IPS-18c (cell line): ENCODE measurements at regions not wholly inside any gene's neighbourhood (a gene's known extent, or its start where the extent isn't known, plus 50 kb on each side); places are given as distances from the start of the nearest gene placed in this dataset.

ENCODE experiments used
- H3K4me3 ChIP-seq: 2 replicates; pipeline ENCODE4 v1.7.0; 2013; ENCODE audit warnings: low read depth, mild to moderate bottlenecking, low read length, moderate library complexity; ENCODE audit not compliant: insufficient read depth
- H3K9me3 ChIP-seq: one replicate; pipeline ENCODE4 v1.6.1; 2013; ENCODE audit warnings: mild to moderate bottlenecking, low read length, moderate library complexity; ENCODE audit not compliant: control insufficient read depth, insufficient read depth

GRCh38 chr2:128420776-128421175 lies 102.1 kb upstream of the HS6ST1 start:
- Histone ChIP-seq H3K4me3 (no peak overlapping the region), H3K9me3 (no peaks in the 10 kb centered on the region)

GRCh38 chr2:128421286-128421685 lies 102.6 kb upstream of the HS6ST1 start:
- Histone ChIP-seq H3K4me3 (no peak overlapping the region), H3K9me3 (no peaks in the 10 kb centered on the region)

DNA sequence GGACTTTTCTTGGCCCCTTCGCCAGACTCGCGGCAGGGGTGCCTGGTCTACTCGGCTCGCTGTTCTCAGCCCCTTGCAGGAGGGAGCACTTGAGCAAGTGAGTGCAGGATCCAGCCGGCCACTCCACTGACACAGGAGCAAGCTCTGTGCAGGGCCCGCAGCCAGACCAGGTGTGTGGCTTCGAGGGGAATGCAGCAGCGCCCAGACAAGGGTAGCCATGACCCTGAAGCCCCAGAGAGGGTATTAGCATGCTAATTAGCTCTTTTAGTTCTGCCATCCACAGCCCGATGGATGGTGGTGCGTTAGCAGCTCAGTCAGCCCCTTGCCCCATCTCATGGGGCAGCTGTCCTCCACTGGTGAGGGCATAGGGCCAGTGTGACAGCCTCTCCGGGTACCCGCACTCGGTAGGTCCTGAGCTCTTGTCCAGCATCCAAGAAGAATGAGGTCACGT lies 103.2 kb upstream of the HS6ST1 start:
- H3K9me3 ChIP-seq: no peaks in the 10 kb centered on the region

DNA sequence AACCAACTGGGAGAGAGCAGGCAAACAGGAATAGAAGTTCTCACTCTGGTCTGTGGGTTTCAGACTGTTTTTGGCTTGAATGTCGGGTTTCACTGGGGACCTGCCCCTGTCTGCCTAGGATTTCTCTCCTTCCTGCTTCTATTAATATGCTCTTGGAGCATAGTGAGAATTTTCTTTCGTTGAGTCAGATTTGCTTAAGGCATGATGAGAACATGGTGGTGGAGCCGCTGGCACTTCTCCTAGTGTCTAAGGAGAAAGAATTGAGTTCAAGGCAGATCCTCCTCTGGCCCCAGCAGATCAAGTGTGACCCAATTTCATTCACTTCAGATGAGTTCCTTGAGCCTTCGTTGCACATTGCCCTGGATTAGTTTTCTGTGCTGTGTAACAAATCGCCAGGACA lies 103.9 kb upstream of the HS6ST1 start:
- no peaks in the 10 kb centered on the region for H3K9me3 ChIP-seq
- no peak overlapping the region for H3K4me3 ChIP-seq

More for the DNA sequence above, 103.2 kb upstream of the HS6ST1 start:
- no peak overlapping the region for H3K4me3 ChIP-seq

DNA sequence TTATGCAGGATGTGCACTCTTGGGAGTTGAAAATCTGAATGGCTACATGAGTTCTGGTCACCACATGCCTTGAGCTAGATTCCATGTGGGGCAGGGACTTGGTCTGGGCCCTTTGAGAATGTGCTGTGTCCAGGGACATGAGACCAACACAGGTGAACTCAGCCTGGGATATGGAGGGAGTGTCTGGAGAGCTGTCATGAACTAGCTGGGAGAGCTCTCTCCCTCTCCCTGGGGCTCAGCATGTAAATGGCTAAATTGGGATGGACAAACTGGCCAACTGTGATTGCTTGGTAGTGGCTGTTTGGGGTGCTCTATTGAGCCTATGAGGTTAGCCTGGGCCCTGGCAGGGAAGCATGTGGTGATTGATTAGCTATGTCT lies 105.1 kb upstream of the HS6ST1 start:
- no peak overlapping the region for H3K4me3 ChIP-seq

DNA sequence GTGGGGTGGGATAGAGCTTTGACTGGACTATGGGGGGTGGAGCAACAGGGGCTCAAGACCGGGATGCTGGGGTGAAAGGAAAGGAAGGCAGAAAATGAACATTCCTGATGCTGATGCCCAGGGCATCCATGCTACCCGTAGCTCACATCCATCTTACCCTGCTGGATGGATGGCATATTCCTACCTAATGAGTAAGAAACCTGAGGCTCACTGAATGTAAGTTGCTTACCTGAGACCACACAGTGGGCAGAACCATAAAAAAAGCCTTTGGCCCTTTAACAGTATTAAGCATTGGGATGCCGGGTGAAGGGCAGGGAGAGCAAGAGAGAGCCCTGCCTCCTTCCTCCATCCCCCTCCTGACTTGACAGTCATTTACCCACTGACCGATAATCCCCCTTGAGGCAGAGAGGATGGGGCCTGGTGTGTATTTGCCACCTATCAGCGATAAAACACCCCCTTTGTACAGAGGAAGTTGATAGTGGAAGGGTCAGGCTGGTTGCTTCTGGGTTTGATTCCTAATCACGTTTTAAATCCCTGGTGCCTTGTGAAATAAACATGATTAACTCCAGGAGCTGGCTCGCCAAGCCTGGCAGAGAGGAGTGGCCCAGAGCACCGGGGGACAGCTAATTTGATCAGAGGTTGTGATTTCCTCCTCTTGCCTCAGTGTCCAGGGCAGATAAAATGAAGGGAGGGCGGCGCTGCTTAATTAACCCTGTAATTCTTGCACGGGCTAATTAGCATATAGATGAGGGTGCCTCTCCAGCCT lies 105.9 kb upstream of the HS6ST1 start:
- Histone ChIP-seq H3K9me3 (no peaks in the 10 kb centered on the region), H3K4me3 (no peak overlapping the region)

More for the DNA sequence above, 105.1 kb upstream of the HS6ST1 start:
- H3K9me3 ChIP-seq: no peaks in the 10 kb centered on the region

- Histone ChIP-seq H3K9me3 (no peaks in the 10 kb centered on the region), H3K4me3 (no peak overlapping the region)
These were observed 106.5 kb upstream of the HS6ST1 start for GRCh38 chr2:128425216-128425615.

DNA sequence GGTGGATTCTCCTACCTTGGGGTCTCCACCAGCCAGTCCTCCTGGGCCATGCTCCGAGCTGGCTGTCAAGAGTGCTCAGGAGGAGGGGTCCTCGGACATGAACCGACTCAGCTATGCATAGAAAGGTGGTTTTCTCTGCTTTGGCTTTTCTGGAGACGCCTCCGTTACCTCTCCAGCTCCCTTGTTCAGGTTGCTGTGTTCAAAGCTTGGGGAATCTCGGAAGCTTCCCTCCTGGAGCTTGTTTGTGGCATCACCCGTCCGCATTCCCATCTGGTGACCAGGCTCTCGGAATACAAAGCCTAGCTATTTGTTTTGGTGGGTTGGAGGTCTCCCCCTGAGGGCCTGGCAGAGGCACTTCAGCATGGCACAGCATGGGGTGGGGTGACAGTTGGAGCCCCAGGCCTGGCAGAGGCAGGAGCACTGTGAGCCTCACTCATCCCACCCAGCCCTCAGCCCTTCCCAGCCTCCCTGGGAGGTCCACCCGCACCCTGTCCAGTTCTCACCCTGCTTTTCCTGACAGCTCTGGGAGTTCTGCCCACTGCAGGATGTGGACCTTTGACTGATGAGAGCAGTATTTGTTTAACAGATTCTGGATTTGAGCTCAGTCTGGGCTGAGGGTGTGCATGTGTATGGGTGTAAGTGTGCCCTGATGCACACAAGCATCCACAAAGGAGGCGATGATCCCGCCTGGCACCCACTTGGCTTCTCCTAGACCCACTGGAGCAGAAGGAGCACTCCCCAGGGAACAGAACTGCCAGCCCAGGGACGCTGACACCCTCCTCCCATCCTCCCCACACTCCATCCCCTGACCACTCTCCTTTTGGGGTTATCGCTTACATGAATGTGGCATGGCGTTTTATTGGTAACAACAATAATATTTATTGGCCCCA lies 107.3 kb upstream of the HS6ST1 start:
- Histone ChIP-seq H3K4me3 (no peak overlapping the region), H3K9me3 (no peaks in the 10 kb centered on the region)

DNA sequence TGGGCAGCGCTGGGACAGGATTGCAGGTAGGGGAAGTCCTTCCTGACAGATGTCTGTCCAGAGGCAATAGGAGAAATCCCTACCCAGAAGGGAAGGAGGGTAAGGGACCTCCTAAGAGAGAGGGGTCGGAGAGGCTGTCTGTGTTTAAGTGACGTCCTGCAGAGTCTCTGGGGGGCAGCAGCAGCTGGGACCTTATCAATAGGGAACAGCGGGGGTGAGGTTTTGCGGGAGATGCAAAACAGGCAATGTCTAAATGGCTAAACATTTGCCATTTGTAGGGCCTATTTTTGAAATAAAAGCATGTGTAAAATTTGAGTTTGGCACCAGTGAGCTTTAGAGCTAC lies 108.7 kb upstream of the HS6ST1 start:
- no peak overlapping the region for H3K4me3 ChIP-seq

GRCh38 chr2:128428415-128428814 lies 109.7 kb upstream of the HS6ST1 start:
- Histone ChIP-seq H3K9me3 (no peaks in the 10 kb centered on the region), H3K4me3 (no peak overlapping the region)

More for the DNA sequence above, 108.7 kb upstream of the HS6ST1 start:
- no peaks in the 10 kb centered on the region for H3K9me3 ChIP-seq

DNA sequence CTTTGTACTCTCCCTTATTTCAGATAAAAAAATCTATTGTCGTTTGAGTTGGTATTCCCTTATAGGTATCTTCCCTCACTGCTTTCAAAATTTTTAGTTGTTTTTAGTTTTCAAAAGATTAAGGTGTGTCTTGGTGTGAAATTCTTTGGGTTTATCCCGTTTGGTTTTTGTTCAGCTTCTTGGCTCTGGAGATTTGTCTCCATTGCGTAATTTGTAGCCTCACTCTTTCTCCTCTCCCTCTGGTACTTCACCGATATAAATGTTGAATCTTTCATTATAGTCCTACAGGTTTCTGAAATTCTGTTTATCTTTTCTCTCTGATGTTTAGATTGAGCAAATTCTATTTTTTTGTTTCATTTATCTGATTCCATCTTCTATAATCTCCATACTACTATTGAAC lies 113.8 kb upstream of the HS6ST1 start:
- no peak overlapping the region for H3K4me3 ChIP-seq
- no peaks in the 10 kb centered on the region for H3K9me3 ChIP-seq

DNA sequence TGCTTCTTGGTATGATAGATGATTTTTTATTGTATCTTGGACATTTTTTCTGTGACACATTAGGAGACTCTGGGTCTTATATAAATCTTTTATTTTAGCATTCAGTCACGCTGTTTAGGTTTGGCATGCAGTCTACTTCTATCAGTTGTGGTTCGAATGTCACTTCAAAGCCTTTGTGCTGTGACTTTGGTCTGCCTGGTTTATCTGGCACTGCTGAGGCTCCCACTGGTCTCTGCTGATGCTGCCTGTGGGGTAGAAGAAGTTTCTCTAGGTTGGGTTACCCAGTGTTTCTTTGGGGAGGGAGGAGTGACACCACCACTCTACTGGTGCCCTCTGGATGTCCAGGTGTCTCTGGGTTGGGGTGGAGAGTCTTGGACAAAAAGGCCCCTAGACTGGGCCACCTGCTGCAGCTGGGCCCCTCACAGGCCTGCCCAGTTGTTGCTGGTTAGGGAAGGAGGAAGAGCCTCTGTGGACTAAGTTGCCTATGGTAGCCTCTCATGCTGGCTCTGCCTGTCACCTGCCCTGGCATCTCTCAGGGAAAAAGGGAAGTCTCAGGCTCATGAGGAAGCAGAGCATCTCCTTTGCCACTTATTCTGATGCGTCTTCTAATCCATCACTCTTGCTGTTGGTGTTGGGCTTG lies 115.4 kb upstream of the HS6ST1 start:
- no peak overlapping the region for H3K4me3 ChIP-seq
- no peaks in the 10 kb centered on the region for H3K9me3 ChIP-seq

DNA sequence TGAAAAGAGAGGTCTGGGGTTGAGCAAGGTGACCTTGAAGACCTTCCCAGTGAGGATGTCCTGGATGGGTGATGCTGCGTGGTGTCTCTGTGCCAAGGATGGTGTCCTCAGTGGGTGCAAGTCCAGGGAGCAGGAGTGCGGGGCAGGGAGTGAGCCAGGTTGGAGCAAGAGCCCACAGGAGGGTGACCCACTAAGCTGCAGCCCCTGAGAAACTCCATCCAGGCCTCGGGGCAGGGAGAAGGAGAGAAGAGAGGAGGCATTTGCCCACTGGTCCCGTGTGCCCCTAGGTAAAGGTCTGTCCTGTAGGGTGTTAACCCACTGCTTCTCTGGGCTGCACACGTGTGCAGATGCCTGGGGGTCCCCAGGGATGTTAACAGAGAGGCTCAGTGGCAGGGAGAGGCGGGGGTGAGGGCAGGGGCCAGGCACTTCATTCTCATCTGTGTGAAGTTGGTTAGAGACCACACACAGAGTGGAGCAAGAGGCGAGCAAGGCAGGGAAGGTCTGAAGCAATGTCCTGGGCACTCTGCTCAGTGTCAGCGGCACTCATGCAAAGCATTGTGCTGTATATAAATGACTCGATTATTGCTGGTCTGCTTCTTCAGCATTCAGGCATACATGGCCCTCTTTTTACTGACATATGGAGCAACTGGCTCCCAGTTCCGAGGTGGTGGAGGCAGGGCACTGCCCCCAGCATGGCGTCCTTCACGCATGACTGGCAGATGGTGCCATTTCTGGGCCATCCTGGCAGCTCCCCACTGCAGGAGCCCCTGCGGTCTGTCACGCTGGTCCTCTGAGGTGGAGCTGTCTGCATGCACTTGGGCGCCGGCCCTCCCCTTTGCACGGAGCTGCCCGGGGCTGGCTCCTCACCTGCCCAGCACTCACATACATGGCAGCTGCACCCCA lies 117.2 kb upstream of the HS6ST1 start:
- no peak overlapping the region for H3K4me3 ChIP-seq

DNA sequence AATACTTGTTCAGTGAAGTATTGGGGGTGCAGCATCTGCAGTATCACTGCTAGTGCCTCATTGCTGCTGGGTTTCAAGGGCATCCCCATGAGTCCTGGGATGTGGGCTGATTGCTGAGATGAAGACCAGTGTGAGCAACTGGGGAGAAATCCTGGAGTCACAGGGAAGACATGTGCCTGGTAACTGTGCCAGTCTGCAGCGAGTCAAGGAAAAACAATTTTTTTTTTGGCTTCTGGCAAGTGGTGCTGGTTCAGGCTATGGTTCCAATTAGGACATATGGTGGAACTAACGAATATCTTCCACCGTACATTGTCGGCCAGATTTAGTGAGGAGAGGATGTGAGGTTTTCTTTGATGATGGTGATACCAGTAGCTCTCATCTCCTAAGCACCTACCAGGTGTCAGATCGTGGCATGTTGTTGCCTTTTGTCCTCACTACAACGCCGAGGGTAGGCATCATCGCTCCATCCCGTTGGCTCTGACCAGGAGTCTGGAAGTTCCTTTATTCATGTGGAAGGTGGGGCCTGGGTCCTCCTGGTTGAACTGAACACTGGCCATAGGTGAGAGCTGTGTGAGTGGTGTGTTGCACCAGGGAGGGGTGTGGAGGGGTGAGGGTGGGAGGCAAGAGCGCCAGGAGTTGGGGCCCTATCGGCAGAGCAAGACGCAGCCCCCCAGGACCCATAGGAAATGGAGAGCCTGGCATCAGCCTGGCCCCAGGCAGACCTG lies 118.0 kb upstream of the HS6ST1 start:
- Histone ChIP-seq H3K9me3 (no peaks in the 10 kb centered on the region), H3K4me3 (no peak overlapping the region)

More for the DNA sequence above, 117.2 kb upstream of the HS6ST1 start:
- no peaks in the 10 kb centered on the region for H3K9me3 ChIP-seq

- Histone ChIP-seq H3K4me3 (no peak overlapping the region), H3K9me3 (no peaks in the 10 kb centered on the region)
These were observed 118.5 kb upstream of the HS6ST1 start for GRCh38 chr2:128437204-128437565.

DNA sequence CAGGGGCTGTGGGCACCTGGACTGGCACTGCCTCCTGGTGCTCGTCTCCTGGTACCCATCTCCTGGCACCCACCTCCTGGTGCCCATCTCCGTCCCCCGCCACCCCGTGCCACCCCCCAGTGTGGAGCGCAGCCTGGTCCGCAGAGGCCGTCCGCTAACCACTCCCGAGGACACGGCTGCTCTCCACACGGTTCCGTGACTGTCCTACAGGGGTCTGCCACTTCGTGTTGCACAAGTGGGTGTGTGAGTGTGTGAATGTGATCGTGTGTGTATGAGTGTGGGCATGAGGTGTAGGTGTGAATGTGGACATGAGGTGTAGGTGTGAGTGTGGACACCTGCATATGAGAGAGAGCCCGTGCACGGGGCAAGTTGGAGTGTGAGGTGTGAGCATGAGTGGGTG lies 119.4 kb upstream of the HS6ST1 start:
- Histone ChIP-seq H3K4me3 (no peak overlapping the region), H3K9me3 (no peaks in the 10 kb centered on the region)
